CD4-positive, alpha-beta memory T cell (primary cell): ENCODE measurements at regions not wholly inside any gene's neighbourhood (a gene's known extent, or its start where the extent isn't known, plus 50 kb on each side); places are given as distances from the start of the nearest gene placed in this dataset.

Source experiments
- CTCF ChIA-PET: fragments of 350-600 bp; sonication (Branson Sonifier 250); formaldehyde crosslinking; loops from one replicate; lab custom pipeline; 2021; ENCODE audit warnings: inconsistent platforms; ENCODE audit not compliant: partially characterized antibody; lab: Charles Lee
- POLR2A ChIA-PET: fragments of 350-600 bp; sonication (Branson Sonifier 250); formaldehyde crosslinking; loops from one replicate; lab custom pipeline; 2021; ENCODE audit not compliant: partially characterized antibody; lab: Charles Lee
- DNase-seq, 5 donors: peaks; one replicate each; pipeline versions ENCODE4 v3.0.0 to v3.0.0-alpha.2; 2020 to 2022; ENCODE audit warnings: mixed read lengths in 1 of 5
- H3K27ac ChIP-seq: one replicate; pipeline ENCODE4 v1.7.0; 2013; ENCODE audit warnings: low read depth, low read length
- H3K27me3 ChIP-seq: 2 replicates; pipeline ENCODE4 v1.7.0; 2013; ENCODE audit warnings: mild to moderate bottlenecking, low read length, moderate library complexity; ENCODE audit not compliant: insufficient read depth
- H3K36me3 ChIP-seq: 2 replicates; pipeline ENCODE4 v1.7.0; 2013; ENCODE audit warnings: mild to moderate bottlenecking, low read length, moderate library complexity; ENCODE audit not compliant: insufficient read depth
- H3K4me1 ChIP-seq: 2 replicates; pipeline ENCODE4 v1.7.0; 2013; ENCODE audit warnings: mild to moderate bottlenecking, low read length, moderate library complexity; ENCODE audit not compliant: insufficient read depth
- H3K4me3 ChIP-seq, 2 donors: one replicate each; pipeline ENCODE4 v1.7.0; 2013; ENCODE audit warnings: low read length in 2 of 2, mild to moderate bottlenecking in 1 of 2
- H3K9me3 ChIP-seq, 2 donors: one replicate each; pipeline ENCODE4 v1.7.0; 2013; ENCODE audit warnings: low read length in 2 of 2, control low read depth in 1 of 2; ENCODE audit not compliant: control insufficient read depth in 1 of 2
- H3K27ac Mint-ChIP-seq, 7 donors: one replicate each; pipeline ENCODE4 v1.8.0; 2020 to 2021; ENCODE audit warnings: mixed read lengths in 7 of 7, mild to moderate bottlenecking in 6 of 7, inconsistent platforms in 3 of 7, moderate library complexity in 3 of 7
- H3K27me3 Mint-ChIP-seq, 2 donors: one replicate each; pipeline ENCODE4 v1.8.0; 2020 to 2021; ENCODE audit warnings: mixed read lengths in 2 of 2
- H3K36me3 Mint-ChIP-seq, 2 donors: one replicate each; pipeline ENCODE4 v1.8.0; 2020 to 2021; ENCODE audit warnings: mixed read lengths in 2 of 2, inconsistent platforms in 1 of 2, mild to moderate bottlenecking in 1 of 2
- H3K4me1 Mint-ChIP-seq, 4 donors: one replicate each; pipeline ENCODE4 v1.8.0; 2020 to 2021; ENCODE audit warnings: mixed read lengths in 4 of 4, mild to moderate bottlenecking in 1 of 4
- H3K4me3 Mint-ChIP-seq, 8 donors: one replicate each; pipeline ENCODE4 v1.8.0; 2020 to 2021; ENCODE audit warnings: mixed read lengths in 8 of 8, mild to moderate bottlenecking in 7 of 8, moderate library complexity in 6 of 8, inconsistent platforms in 3 of 8
- H3K9me3 Mint-ChIP-seq, 8 donors: one replicate each; pipeline ENCODE4 v1.8.0; 2020 to 2021; ENCODE audit warnings: mixed read lengths in 8 of 8, mild to moderate bottlenecking in 5 of 8, inconsistent platforms in 3 of 8, moderate library complexity in 1 of 8
- intact Hi-C: fragments of 100-400 bp; cut with micrococcal nuclease; formaldehyde crosslinking; loops from one replicate; pipeline ENCODE4 v1.15.1; 2023

DNA sequence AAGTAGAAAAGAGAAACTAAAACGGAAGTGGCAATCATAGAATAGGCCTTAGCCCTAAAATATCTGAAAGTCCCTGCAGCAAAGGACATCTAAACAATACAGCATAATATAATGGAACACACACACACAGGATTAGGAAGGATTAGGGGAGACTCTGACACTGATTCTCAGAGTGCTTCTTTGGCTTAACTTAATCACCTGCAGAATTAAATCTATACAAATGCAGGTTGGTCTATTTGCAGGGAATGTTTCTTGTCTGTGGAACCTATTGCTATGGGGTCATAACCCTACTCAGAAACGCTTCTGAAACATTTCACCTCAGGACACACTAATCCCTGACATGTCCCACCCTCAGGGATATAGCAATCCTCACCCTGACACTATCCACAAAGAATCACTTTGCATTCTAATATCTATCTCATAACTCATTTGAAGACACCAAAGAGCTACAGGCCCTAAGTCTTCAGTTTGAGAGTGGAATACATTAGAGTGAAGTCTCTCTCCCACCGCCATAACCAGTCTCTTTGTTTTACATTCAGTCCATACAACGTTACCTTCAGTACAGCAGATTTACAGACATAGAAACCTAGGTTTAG is 1041.2 kb downstream of the TUSC7 start:
- H3K4me1 Mint-ChIP-seq = peaks cover 0 to 1% (median 0%) of the 10 kb centered on the region in 4 donors
- intact Hi-C loops = no loop called here
- H3K4me3 ChIP-seq = no peak overlapping the region
- no peaks in the 10 kb centered on the region for H3K27me3 ChIP-seq
- H3K4me3 Mint-ChIP-seq = no peak overlapping the region
- no peaks in the 10 kb centered on the region for H3K36me3 ChIP-seq
- DNase-seq = no peak
- H3K27ac Mint-ChIP-seq = no peak overlapping the region
- no peaks in the 10 kb centered on the region for H3K36me3 Mint-ChIP-seq
- CTCF ChIA-PET = no interaction called here
- no peaks in the 10 kb centered on the region for H3K4me1 ChIP-seq
- H3K9me3 ChIP-seq = no peaks in the 10 kb centered on the region
- peaks cover 0 to 8% (median under 1%) of the 10 kb centered on the region in 8 donors for H3K9me3 Mint-ChIP-seq
- no peak overlapping the region for H3K27ac ChIP-seq
- no peaks in the 10 kb centered on the region for H3K27me3 Mint-ChIP-seq
- POLR2A ChIA-PET = no interaction called here

DNA sequence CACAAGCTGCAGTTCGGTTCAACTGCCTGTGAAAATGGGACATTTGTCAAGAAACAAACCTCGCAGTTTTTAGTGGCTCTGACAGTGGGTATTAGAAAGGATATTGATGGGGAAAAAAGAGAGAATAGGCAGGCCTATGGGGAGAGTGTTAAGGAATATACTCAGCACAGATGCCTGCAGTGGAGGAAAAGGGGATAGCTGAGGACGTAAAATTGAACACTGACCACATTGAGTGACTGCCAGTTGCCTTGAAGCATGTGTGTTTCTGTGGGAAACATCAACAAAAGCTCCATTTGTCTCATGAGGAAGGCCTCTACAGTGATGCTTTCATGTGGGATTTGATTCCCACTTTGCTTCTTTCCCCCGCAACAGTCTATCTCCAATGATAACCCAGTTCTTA is 1042.1 kb downstream of the TUSC7 start:
- H3K27ac Mint-ChIP-seq = no peak overlapping the region
- no peaks in the 10 kb centered on the region for H3K36me3 Mint-ChIP-seq
- no peaks in the 10 kb centered on the region for H3K9me3 ChIP-seq
- no peaks in the 10 kb centered on the region for H3K27me3 ChIP-seq
- intact Hi-C loops = no loop called here
- DNase-seq = no peak
- CTCF ChIA-PET = no interaction called here
- peaks cover 0 to 10% (median 0%) of the 10 kb centered on the region in 8 donors for H3K9me3 Mint-ChIP-seq
- no peaks in the 10 kb centered on the region for H3K4me1 ChIP-seq
- no peaks in the 10 kb centered on the region for H3K36me3 ChIP-seq
- peaks cover 0 to 1% (median 0%) of the 10 kb centered on the region in 4 donors for H3K4me1 Mint-ChIP-seq
- no peaks in the 10 kb centered on the region for H3K27me3 Mint-ChIP-seq
- H3K4me3 Mint-ChIP-seq = no peak overlapping the region
- POLR2A ChIA-PET = no interaction called here
- H3K4me3 ChIP-seq = no peak overlapping the region
- H3K27ac ChIP-seq = no peak overlapping the region

DNA sequence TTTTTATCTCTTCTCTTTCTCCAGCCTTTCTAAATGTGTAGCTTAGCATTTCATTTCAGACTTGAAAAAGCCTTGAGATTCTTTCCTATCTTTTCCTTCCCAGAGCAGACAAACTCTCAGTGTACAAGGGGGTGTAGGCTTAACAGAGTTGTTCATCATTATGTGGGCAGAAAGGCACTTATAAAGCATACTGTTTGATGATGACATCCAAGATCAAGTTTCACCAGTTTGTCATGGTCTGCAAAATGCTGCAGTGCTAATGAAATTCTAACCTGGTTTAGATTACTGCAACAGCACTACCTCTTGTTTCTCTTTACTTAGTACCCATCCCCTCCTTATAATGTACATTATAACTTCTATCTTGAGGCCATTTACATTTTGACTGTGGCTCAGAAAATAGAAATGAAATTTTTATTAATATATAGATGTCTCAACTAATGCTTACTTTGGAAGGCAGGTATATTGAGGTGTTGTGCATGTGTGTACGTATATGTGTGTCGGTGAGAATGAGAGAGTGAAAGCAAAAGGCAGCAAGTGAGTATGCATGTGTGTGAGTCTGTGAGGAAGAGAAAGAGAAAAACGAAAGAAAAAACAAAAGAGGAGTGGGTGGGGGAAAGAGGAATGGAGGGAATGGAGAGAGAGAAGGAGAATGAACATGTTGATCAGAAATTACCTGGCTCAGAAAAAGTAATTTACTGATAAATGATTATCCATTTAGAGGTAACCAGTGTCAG is 1043.6 kb downstream of the TUSC7 start:
- ChIA-PET POLR2A (no interaction called here), CTCF (no interaction called here)
- no peaks in the 10 kb centered on the region for H3K4me1 ChIP-seq
- H3K9me3 ChIP-seq = no peaks in the 10 kb centered on the region
- no peaks in the 10 kb centered on the region for H3K36me3 ChIP-seq
- no peak overlapping the region for H3K4me3 ChIP-seq
- H3K27me3 Mint-ChIP-seq = no peaks in the 10 kb centered on the region
- no peaks in the 10 kb centered on the region for H3K27me3 ChIP-seq
- DNase-seq = no peak
- H3K27ac ChIP-seq = no peak overlapping the region
- H3K9me3 Mint-ChIP-seq = peaks cover 0 to 8% (median 0%) of the 10 kb centered on the region in 8 donors
- no peak overlapping the region for H3K4me3 Mint-ChIP-seq
- H3K4me1 Mint-ChIP-seq = peaks cover 0 to 1% (median 0%) of the 10 kb centered on the region in 4 donors
- no peaks in the 10 kb centered on the region for H3K36me3 Mint-ChIP-seq
- no peak overlapping the region for H3K27ac Mint-ChIP-seq
- intact Hi-C loops = no loop called here

DNA sequence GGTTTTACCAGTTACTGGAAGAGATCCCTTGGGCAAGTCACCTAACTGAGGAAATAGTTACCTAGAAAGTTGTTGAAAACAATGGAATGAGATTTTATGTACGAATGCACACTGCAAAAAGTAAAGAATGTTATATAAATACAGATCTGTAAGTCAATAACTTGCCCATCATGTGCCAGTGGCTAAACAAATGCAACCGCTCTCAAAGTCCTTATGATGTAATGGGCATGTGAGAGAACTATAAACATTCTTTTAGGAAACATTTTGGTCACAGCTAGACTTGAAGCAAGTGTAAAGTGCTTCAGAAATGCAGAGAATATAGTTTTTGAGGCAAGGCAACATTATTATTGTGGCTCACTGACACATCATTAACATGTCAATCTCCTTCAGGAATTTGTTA is 1044.5 kb downstream of the TUSC7 start:
- H3K27me3 ChIP-seq = no peaks in the 10 kb centered on the region
- H3K36me3 ChIP-seq = no peaks in the 10 kb centered on the region
- H3K27me3 Mint-ChIP-seq = no peaks in the 10 kb centered on the region
- H3K9me3 Mint-ChIP-seq = peaks cover 0 to 8% (median 1%) of the 10 kb centered on the region in 8 donors
- H3K4me1 Mint-ChIP-seq = peaks cover 0 to 1% (median 0%) of the 10 kb centered on the region in 4 donors
- no peak overlapping the region for H3K27ac Mint-ChIP-seq
- H3K4me3 ChIP-seq = no peak overlapping the region
- no peak overlapping the region for H3K27ac ChIP-seq
- CTCF ChIA-PET = no interaction called here
- DNase-seq = no peak
- H3K9me3 ChIP-seq = no peaks in the 10 kb centered on the region
- H3K4me1 ChIP-seq = no peaks in the 10 kb centered on the region
- H3K4me3 Mint-ChIP-seq = no peak overlapping the region
- H3K36me3 Mint-ChIP-seq = no peaks in the 10 kb centered on the region
- intact Hi-C loops = no loop called here
- POLR2A ChIA-PET = no interaction called here

DNA sequence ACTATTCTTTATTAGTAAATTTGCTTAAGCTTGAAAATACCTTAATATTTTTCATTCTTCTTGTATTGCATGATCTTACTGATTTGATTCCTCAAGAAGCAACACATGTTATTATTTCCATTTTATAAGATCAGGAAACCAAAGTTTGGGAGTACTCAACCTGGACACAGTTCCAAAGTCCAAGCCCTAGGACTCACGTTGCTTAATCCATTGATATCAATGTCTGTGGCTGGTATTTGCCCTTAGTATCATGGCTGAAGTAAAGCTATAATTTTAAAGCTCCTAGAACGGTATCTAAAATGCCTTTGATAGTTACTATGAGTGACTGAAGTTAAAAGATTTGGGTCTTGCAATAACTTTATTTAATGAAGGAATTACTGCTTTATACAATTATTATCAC is 1045.3 kb downstream of the TUSC7 start:
- Histone ChIP-seq H3K4me1 (no peaks in the 10 kb centered on the region), H3K27me3 (no peaks in the 10 kb centered on the region), H3K4me3 (no peak overlapping the region), H3K27ac (no peak overlapping the region), H3K9me3 (no peaks in the 10 kb centered on the region), H3K36me3 (no peaks in the 10 kb centered on the region)
- H3K9me3 Mint-ChIP-seq = peaks cover 0 to 9% (median 3%) of the 10 kb centered on the region in 8 donors
- no peak for DNase-seq
- H3K36me3 Mint-ChIP-seq = no peaks in the 10 kb centered on the region
- intact Hi-C loops = no loop called here
- CTCF ChIA-PET = no interaction called here
- no peaks in the 10 kb centered on the region for H3K27me3 Mint-ChIP-seq
- peaks cover 0 to 1% (median 0%) of the 10 kb centered on the region in 4 donors for H3K4me1 Mint-ChIP-seq
- POLR2A ChIA-PET = no interaction called here
- H3K27ac Mint-ChIP-seq = no peak overlapping the region
- H3K4me3 Mint-ChIP-seq = no peak overlapping the region

DNA sequence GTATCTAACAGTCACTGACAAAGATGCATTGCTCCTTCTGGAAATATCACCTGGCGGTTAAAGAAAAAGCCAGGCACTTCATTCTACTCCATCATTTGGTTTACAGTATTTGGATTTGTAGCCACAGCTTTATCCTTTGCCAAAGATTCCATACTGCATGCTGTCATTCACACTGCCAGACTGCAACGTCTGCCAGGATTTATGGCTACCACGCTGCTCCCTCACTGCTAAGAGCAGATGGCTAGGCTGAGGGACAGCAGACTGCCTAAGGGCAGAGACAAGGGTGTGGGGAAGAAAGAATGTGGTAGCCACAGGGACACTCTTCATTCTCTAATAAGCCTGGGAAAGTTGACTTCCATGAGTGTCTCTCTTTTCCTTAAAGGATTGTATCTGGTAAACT is 1047.0 kb downstream of the TUSC7 start:
- ChIA-PET POLR2A (no interaction called here), CTCF (no interaction called here)
- H3K4me1 Mint-ChIP-seq = peaks cover 0 to 1% (median 0%) of the 10 kb centered on the region in 4 donors

DNA sequence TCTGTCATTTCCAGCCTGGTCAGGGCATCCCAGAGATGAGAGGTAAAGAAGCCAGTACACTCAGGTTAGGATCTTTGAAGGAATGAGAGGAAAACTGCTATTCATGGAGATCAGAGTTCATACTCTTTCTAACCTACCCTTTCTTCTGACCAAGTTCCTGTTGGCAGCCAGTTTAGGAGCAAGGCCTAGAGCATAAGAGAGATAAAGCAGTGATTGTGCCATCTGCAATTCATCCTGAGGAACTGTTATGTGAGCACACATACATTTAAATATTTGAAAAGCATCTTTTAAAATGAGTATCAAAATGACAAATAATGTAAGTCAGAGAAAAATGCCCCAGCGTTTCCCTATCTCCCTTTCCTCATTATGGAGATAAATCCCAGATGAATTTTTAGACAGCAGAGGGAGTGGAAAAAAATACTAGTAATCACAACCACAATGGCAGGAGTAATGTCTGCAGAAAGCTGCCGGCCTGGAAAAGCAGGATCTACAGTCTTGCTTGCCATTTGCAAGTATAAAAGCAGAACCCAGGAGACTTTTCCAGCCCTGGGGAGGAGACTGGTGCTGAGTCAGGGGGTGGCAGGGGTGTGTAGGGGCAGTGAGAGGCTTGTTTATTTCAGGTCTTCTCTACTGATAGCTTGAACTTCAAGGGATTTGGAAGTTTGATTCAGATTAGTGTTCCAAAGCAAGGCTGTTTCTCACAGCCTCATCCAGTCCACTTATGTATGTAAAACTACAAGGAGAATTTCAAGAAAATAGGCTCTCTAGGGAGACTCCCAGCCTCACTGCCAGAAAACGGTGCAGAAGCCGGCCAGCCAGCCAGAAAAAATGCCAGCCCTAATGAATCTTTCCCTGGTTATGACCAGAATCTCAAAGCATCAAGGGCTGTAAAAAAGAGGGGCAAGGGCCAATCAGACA is 1052.4 kb downstream of the TUSC7 start:
- Histone ChIP-seq H3K27me3 (no peaks in the 10 kb centered on the region), H3K9me3 (no peaks in the 10 kb centered on the region), H3K4me1 (no peaks in the 10 kb centered on the region), H3K4me3 (no peak overlapping the region), H3K27ac (no peak overlapping the region), H3K36me3 (no peaks in the 10 kb centered on the region)
- ChIA-PET CTCF (no interaction called here), POLR2A (no interaction called here)
- Mint-ChIP-seq H3K27ac (no peak overlapping the region), H3K4me1 (no peaks in the 10 kb centered on the region), H3K36me3 (no peaks in the 10 kb centered on the region), H3K27me3 (no peaks in the 10 kb centered on the region), H3K9me3 (peaks cover 0 to 17% (median 7%) of the 10 kb centered on the region in 8 donors), H3K4me3 (no peak overlapping the region)
- intact Hi-C loops = no loop called here
- no peak for DNase-seq

More for the DNA sequence above, 1047.0 kb downstream of the TUSC7 start:
- Histone ChIP-seq H3K27ac (no peak overlapping the region), H3K36me3 (no peaks in the 10 kb centered on the region), H3K4me1 (no peaks in the 10 kb centered on the region), H3K9me3 (no peaks in the 10 kb centered on the region), H3K27me3 (no peaks in the 10 kb centered on the region), H3K4me3 (no peak overlapping the region)
- no peak overlapping the region for H3K27ac Mint-ChIP-seq
- no peak overlapping the region for H3K4me3 Mint-ChIP-seq
- DNase-seq = no peak
- H3K27me3 Mint-ChIP-seq = no peaks in the 10 kb centered on the region
- peaks cover 0 to 14% (median 8%) of the 10 kb centered on the region in 8 donors for H3K9me3 Mint-ChIP-seq
- intact Hi-C loops = no loop called here
- no peaks in the 10 kb centered on the region for H3K36me3 Mint-ChIP-seq
